ENCODE measurements at regions not wholly inside any gene's neighbourhood (a gene's known extent, or its start where the extent isn't known, plus 50 kb on each side); places are given as distances from the start of the nearest gene placed in this dataset.

- Histone ChIP-seq H3K56ac (replicated peaks; ENCODE audit: insufficient read length, low read depth, low read length) (no peak overlapping the region), H3K18ac (ENCODE audit: extremely low read depth, low read length) (no peak overlapping the region), H3K4me3 (ENCODE audit: extremely low read depth in 1 of 4, insufficient read depth in 2 of 4, low read depth in 3 of 4, low read length in 4 of 4) (no peak overlapping the region), H3K36me3 (ENCODE audit: control insufficient read depth in 2 of 4, insufficient read depth in 4 of 4, low read length in 3 of 4) (no peaks in the 10 kb centered on the region; a peak in 1 of 8 replicates), H4K91ac (replicated peaks; ENCODE audit: insufficient read length, low read length) (no peak overlapping the region), H4K8ac (ENCODE audit: extremely low read depth, insufficient read depth, low read length) (no peak overlapping the region), H4K20me1 (replicated peaks in 1 of 2; ENCODE audit: control insufficient read depth in 1 of 2, insufficient read depth in 2 of 2, low read length in 2 of 2) (no peaks in the 10 kb centered on the region), H3K23me2 (ENCODE audit: low read depth, low read length) (no peaks in the 10 kb centered on the region), H3K79me1 (ENCODE audit: low read depth, low read length) (no peaks in the 10 kb centered on the region), H2BK15ac (ENCODE audit: low read length) (no peak overlapping the region), H3K27ac (ENCODE audit: low read depth, low read length) (no peak overlapping the region), H2BK12ac (ENCODE audit: low read depth, low read length) (no peak overlapping the region), H2BK20ac (ENCODE audit: low read length) (no peak overlapping the region), H4K5ac (ENCODE audit: insufficient read length, low read depth, low read length) (no peak overlapping the region), H3K14ac (ENCODE audit: insufficient read length) (no peak overlapping the region), H3K4ac (replicated peaks; ENCODE audit: insufficient read length, low read depth, low read length) (no peak overlapping the region), H2BK5ac (ENCODE audit: low read depth, low read length) (no peak overlapping the region), H3K4me2 (ENCODE audit: insufficient read depth in 1 of 2, low read depth in 2 of 2, low read length in 2 of 2) (no peak overlapping the region), H3K23ac (ENCODE audit: insufficient read length) (no peak overlapping the region), H2AK5ac (ENCODE audit: low read depth, low read length) (no peak overlapping the region), H2BK120ac (replicated peaks; ENCODE audit: low read depth, low read length) (no peak overlapping the region), H3K4me1 (replicated peaks in 1 of 4; ENCODE audit: control insufficient read depth in 3 of 4, insufficient read depth in 4 of 4, low read length in 3 of 4) (peaks cover 0 to 3% (median 1%) of the 10 kb centered on the region in 4 experiments; a peak in 2 of 7 replicates), H2AFZ (ENCODE audit: low read length) (no peak overlapping the region), H3K79me2 (ENCODE audit: control insufficient read depth in 1 of 2, insufficient read depth in 2 of 2, low read length in 2 of 2) (no peaks in the 10 kb centered on the region), H3K9ac (replicated peaks in 1 of 4; ENCODE audit: extremely low read depth in 1 of 4, low read depth in 3 of 4, low read length in 3 of 4) (no peak overlapping the region), H3K9me3 (ENCODE audit: insufficient read depth in 2 of 2, low read depth in 1 of 2, low read length in 1 of 2) (peaks cover 7 to 9% of the 10 kb centered on the region in 2 experiments; a peak in 2 of 4 replicates), H3K27me3 (replicated peaks in 1 of 4; ENCODE audit: control insufficient read depth in 3 of 4, extremely low read depth in 1 of 4, insufficient read depth in 3 of 4, low read length in 3 of 4) (no peaks in the 10 kb centered on the region)
- 83% methylated on average over 3 of the region's 3 CpGs; no CpG with 5 or more reads in 1 of the 2 experiments for WGBS, 2 experiments (ENCODE audit: extremely low coverage in 1 of 2, insufficient coverage in 1 of 2, insufficient read length in 1 of 2, insufficient replicate concordance in 2 of 2, low coverage in 1 of 2, low lambda C conversion rate in 2 of 2, missing lambda C conversion rate in 1 of 2)
- TF ChIP-seq CHD2 (IDR thresholded peaks at IDR 0.05; ENCODE audit: low read length) = no peak
- TF ChIP-seq SRF (IDR thresholded peaks at IDR 0.05; ENCODE audit: low read depth, low read length) = no peak
- no peak for TF ChIP-seq ASH2L (IDR thresholded peaks at IDR 0.05; ENCODE audit: low read length)
- FAIRE-seq (no peak), DNase-seq (ENCODE audit: low read depth in 1 of 2, low spot score in 2 of 2) (no peak)
- ChIA-PET POLR2A (ENCODE audit: partially characterized antibody) (no interaction called here), CTCF (ENCODE audit: partially characterized antibody) (interaction anchor here (0.7 to 1.7 kb wide), 5 partner anchors 9 to 105 kb away, joined by 3 to 12 read pairs (median 3); no protein-coding TSS in a partner anchor)
Observed at GRCh38 chr3:25863011-25863415, 73.1 kb downstream of the OXSM start.
